Neuronal stem cell (in vitro differentiated cells): ENCODE measurements at regions not wholly inside any gene's neighbourhood (a gene's known extent, or its start where the extent isn't known, plus 50 kb on each side); places are given as distances from the start of the nearest gene placed in this dataset.
"Not testable (repeated sequence)": the region's sequence is repeated elsewhere in the genome, so short reads cannot be mapped to it uniquely, and the experiment has no call there.

ENCODE experiments used
- DNase-seq: peaks from one replicate; pipeline ENCODE4 v3.0.0-alpha.2; 2013; ENCODE audit warnings: low spot score
- H2AFZ ChIP-seq: one replicate; pipeline ENCODE4 v1.6.1; 2013; ENCODE audit warnings: mild to moderate bottlenecking, low read length, inconsistent platforms
- H2AK5ac ChIP-seq: 2 replicates; pipeline ENCODE4 v1.6.1; 2013; ENCODE audit warnings: low read depth, mild to moderate bottlenecking, inconsistent platforms, low read length, moderate library complexity, mixed read lengths
- H2BK120ac ChIP-seq: 2 replicates; pipeline ENCODE4 v1.6.1; 2013; ENCODE audit warnings: low read depth, mild to moderate bottlenecking, inconsistent platforms, low read length, moderate library complexity, mixed read lengths
- H2BK12ac ChIP-seq: one replicate; pipeline ENCODE4 v1.6.1; 2013; ENCODE audit warnings: low read length, inconsistent platforms
- H2BK15ac ChIP-seq: 2 replicates; pipeline ENCODE4 v1.6.1; 2013; ENCODE audit warnings: mild to moderate bottlenecking, low read length, inconsistent platforms, mixed read lengths
- H2BK5ac ChIP-seq: one replicate; pipeline ENCODE4 v1.6.1; 2013; ENCODE audit warnings: inconsistent platforms, mild to moderate bottlenecking, low read length, moderate library complexity
- H3K14ac ChIP-seq: one replicate; pipeline ENCODE4 v1.6.1; 2013; ENCODE audit warnings: low read length, inconsistent platforms
- H3K18ac ChIP-seq: 2 replicates; pipeline ENCODE4 v1.6.1; 2013; ENCODE audit warnings: low read length, inconsistent platforms
- H3K23ac ChIP-seq: 2 replicates; pipeline ENCODE4 v1.6.1; 2013; ENCODE audit warnings: low read depth, mild to moderate bottlenecking, mixed read lengths, low read length, inconsistent platforms; ENCODE audit not compliant: poor library complexity
- H3K27ac ChIP-seq: replicated peaks from 3 replicates; pipeline ENCODE4 v1.5.1; 2013; ENCODE audit warnings: low read length, inconsistent platforms
- H3K27me3 ChIP-seq, 3 experiments: 2 replicates each; pipeline ENCODE4 v1.6.1; 2013; ENCODE audit warnings: low read length in 3 of 3, mild to moderate bottlenecking in 2 of 3, inconsistent platforms in 1 of 3, low read depth in 1 of 3, mixed read lengths in 1 of 3, moderate library complexity in 1 of 3; ENCODE audit not compliant: control insufficient read depth in 3 of 3, insufficient read depth in 3 of 3
- H3K36me3 ChIP-seq, 2 donors: replicated peaks in 1 of 2; 2 replicates each; pipeline ENCODE4 v1.6.1; 2013; ENCODE audit warnings: low read length in 2 of 2; ENCODE audit not compliant: control insufficient read depth in 2 of 2, insufficient read depth in 2 of 2
- H3K4ac ChIP-seq: 2 replicates; pipeline ENCODE4 v1.6.1; 2013; ENCODE audit warnings: inconsistent platforms, mild to moderate bottlenecking, low read length, moderate library complexity
- H3K4me1 ChIP-seq, 2 donors: 1 replicate in 1 of 2; 2 replicates in 1 of 2; pipeline ENCODE4 v1.6.1; 2013; ENCODE audit warnings: low read length in 2 of 2, low read depth in 1 of 2; ENCODE audit not compliant: control insufficient read depth in 2 of 2, insufficient read depth in 1 of 2
- H3K4me2 ChIP-seq: one replicate; pipeline ENCODE4 v1.6.1; 2013; ENCODE audit warnings: mild to moderate bottlenecking, low read length, inconsistent platforms; ENCODE audit not compliant: insufficient read depth, poor library complexity, severe bottlenecking
- H3K4me3 ChIP-seq, 2 donors: 2 replicates each; pipeline ENCODE4 v1.5.1; 2013; ENCODE audit warnings: low read length in 2 of 2, mild to moderate bottlenecking in 2 of 2, inconsistent platforms in 1 of 2, moderate library complexity in 1 of 2
- H3K79me1 ChIP-seq: one replicate; pipeline ENCODE4 v1.6.1; 2013; ENCODE audit warnings: low read depth, mild to moderate bottlenecking, inconsistent platforms, low read length, moderate library complexity
- H3K9ac ChIP-seq: one replicate; pipeline ENCODE4 v1.6.1; 2013; ENCODE audit warnings: mild to moderate bottlenecking, low read depth, low read length, inconsistent platforms; ENCODE audit not compliant: poor library complexity
- H3K9me3 ChIP-seq, 2 donors: replicated peaks in 1 of 2; 2 replicates each; pipeline versions ENCODE3 to v1.6.1; 2013; ENCODE audit warnings: low read length in 2 of 2, mild to moderate bottlenecking in 2 of 2, inconsistent platforms in 1 of 2, low read depth in 1 of 2, mixed read lengths in 1 of 2, moderate library complexity in 1 of 2; ENCODE audit not compliant: control insufficient read depth in 2 of 2, insufficient read depth in 1 of 2
- H4K8ac ChIP-seq: one replicate; pipeline ENCODE4 v1.6.1; 2013; ENCODE audit warnings: low read depth, mild to moderate bottlenecking, inconsistent platforms, low read length, moderate library complexity
- H4K91ac ChIP-seq: one replicate; pipeline ENCODE4 v1.6.1; 2013; ENCODE audit warnings: low read length, low read depth, mild to moderate bottlenecking, inconsistent platforms; ENCODE audit not compliant: poor library complexity
- WGBS, 2 donors: extraction: QIAGEN DNeasy Blood & Tissue Kit; methylation state at CpG; one replicate each; pipeline ENCODE4 v1.1.7; 2013; ENCODE audit warnings: missing lambda C conversion rate in 2 of 2, mixed read lengths in 1 of 2; ENCODE audit not compliant: insufficient read length in 2 of 2, insufficient replicate concordance in 1 of 2; ENCODE audit errors: extremely low coverage in 2 of 2; 5-methylcytosine and 5-hydroxymethylcytosine counted together

DNA sequence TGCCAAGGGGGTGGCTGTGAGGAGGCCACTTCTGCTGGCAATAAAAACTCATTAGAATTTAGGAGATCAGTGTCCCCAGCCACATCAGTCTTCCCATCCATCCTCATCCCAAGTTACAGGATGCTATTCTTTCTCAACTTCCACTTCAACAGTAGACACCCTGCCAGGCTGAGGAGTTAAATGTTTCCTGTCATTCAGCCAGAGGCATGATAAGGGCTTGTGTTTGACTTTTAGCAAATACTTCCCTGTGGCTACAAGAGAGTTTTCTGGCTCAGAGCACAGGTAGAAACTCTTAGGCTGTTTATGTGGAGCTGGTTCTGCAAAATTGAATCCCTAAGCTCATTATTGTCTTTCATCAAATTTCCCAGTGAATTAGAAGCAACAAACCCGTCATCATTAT, 262.9 kb upstream of the NPAP1 start:
- not testable (repeated sequence) for H2BK12ac ChIP-seq, H2BK5ac ChIP-seq, DNase-seq, H3K9ac ChIP-seq, H3K9me3 ChIP-seq, H3K4me2 ChIP-seq, H3K23ac ChIP-seq, H3K27me3 ChIP-seq, H3K14ac ChIP-seq, H3K27ac ChIP-seq, H2BK120ac ChIP-seq, H3K18ac ChIP-seq, H3K36me3 ChIP-seq, H3K4me3 ChIP-seq, H2AK5ac ChIP-seq, H4K8ac ChIP-seq, H2BK15ac ChIP-seq, H4K91ac ChIP-seq, H2AFZ ChIP-seq, H3K4ac ChIP-seq, H3K79me1 ChIP-seq, H3K4me1 ChIP-seq
- no CpG with 5 or more reads among the region's 1 CpG for WGBS, 2 donors

DNA sequence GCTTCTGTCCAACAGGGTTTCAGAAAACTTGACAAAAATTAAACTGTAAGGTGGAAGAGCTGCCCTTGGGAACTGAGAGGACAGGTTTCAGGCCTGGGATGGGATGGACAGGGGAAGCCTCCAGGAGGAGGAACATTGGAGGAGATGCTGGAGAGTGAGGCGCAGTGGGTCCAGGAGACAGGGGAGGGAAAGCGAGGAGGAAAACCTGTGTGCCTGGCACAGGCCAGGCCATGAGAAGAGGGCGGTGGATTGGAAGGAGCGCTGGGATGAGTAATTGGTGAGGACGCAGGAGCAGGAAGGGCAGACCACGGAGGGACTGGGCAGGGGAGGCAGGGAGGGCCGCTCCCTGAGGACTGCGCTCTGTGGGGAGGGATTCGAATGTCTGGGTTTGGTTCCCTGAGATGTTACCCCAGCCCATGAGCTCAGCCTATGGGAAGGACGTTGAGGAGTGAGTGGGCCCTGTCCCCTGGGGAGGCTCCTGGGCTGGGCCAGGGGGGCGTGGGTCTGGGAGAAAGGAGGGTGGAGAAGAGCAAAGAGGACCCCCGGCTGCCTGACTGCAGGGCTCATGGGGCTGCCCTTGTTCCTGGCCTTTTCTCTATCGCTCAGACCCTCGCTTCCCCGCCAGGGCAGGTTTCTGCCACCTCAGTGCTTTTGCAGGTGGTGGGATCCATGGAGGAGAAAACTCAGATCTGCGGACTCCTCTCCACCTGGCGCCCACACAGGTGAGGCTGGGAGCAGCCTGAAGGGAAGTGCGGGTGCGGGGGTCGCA, 249.1 kb upstream of the NPAP1 start:
- not testable (repeated sequence) for H3K9ac ChIP-seq, H2BK12ac ChIP-seq, H3K4me3 ChIP-seq, H3K4me2 ChIP-seq, H3K4me1 ChIP-seq, H3K9me3 ChIP-seq, DNase-seq, H2BK120ac ChIP-seq, H4K8ac ChIP-seq, H2BK5ac ChIP-seq, H2AFZ ChIP-seq, H3K4ac ChIP-seq, H3K23ac ChIP-seq, H3K36me3 ChIP-seq, H4K91ac ChIP-seq, H3K18ac ChIP-seq, H2BK15ac ChIP-seq, H3K14ac ChIP-seq, H3K79me1 ChIP-seq, H3K27ac ChIP-seq, H2AK5ac ChIP-seq, H3K27me3 ChIP-seq
- WGBS, 2 donors = no CpG with 5 or more reads among the region's 20 CpGs

DNA sequence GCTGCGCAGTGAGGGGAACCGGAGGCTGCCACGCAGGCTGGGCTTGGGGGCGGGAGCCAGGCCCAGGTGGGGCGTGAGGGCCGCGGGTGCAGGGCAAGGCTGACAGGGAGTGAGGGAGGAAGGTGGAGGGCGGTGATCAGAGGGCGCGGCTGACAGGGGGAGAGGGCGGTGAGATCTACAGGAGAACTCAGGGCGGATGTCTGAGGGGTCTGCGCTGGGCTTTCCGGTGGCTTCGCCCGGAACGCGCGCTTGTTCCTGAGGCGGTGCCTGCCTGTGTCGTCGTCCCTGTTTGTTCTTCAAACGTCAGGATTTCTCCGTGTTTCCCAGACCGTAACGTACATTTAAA, 248.5 kb upstream of the NPAP1 start:
- H2BK12ac ChIP-seq, H3K9me3 ChIP-seq, H2BK120ac ChIP-seq, H2AFZ ChIP-seq, H3K18ac ChIP-seq, H3K79me1 ChIP-seq, H4K8ac ChIP-seq, H3K27ac ChIP-seq, H3K4me3 ChIP-seq, H3K4me1 ChIP-seq, H2BK5ac ChIP-seq, H3K14ac ChIP-seq, H3K4me2 ChIP-seq, H3K23ac ChIP-seq, H3K4ac ChIP-seq, H2BK15ac ChIP-seq, H3K9ac ChIP-seq, H4K91ac ChIP-seq, H3K27me3 ChIP-seq, H2AK5ac ChIP-seq, H3K36me3 ChIP-seq, DNase-seq: not testable (repeated sequence)
- no CpG with 5 or more reads among the region's 26 CpGs for WGBS, 2 donors

DNA sequence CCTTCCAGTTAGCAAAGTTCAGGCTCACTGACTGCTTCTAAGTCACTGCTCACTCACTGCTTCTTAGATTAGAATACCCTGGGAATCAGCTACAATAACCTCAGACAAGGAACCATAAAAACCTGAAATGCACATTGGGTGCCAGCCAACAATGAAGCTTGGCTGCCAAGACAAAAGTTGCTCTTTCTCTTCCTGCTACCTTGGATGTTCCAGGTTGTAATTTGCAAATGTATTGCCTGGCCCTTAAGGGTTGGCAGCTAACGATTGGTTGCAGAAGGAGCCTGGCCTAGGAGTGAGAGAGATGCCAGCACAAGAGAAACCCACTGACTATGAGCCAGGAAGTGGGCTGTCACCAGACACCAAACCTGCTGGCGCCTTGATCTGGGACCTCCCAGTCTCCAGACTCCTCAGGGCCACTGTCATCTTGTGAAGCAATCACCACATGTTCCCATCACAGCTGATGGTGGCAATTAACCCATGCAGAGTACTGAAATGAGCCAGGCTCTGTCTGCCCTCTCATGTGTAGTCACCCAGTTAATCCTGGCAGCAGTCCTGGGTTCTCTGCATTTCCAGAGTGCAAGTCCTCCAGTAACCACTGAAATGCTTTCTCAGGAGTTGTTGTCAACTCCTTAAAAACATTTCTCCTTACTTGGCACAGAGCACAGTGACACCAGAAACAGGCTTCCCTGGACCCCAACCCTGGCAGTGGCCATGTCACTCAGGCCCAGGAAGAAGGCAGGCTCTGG, 240.3 kb upstream of the NPAP1 start:
- H3K4me2 ChIP-seq, H3K4ac ChIP-seq, DNase-seq, H3K79me1 ChIP-seq, H3K27me3 ChIP-seq, H3K36me3 ChIP-seq, H2AFZ ChIP-seq, H3K9ac ChIP-seq, H3K14ac ChIP-seq, H3K4me3 ChIP-seq, H2BK5ac ChIP-seq, H3K9me3 ChIP-seq, H4K91ac ChIP-seq, H3K23ac ChIP-seq, H3K27ac ChIP-seq, H2BK12ac ChIP-seq, H2BK15ac ChIP-seq, H3K18ac ChIP-seq, H3K4me1 ChIP-seq, H2BK120ac ChIP-seq, H2AK5ac ChIP-seq, H4K8ac ChIP-seq: not testable (repeated sequence)
- WGBS, 2 donors = no CpG with 5 or more reads among the region's 2 CpGs
